ENCODE measurements at regions not wholly inside any gene's neighbourhood (a gene's known extent, or its start where the extent isn't known, plus 50 kb on each side); places are given as distances from the start of the nearest gene placed in this dataset.

- no peak for TF ChIP-seq POLR2A (IDR thresholded peaks at IDR 0.05; ENCODE audit: low read depth, low read length)
- no peak for DNase-seq (ENCODE audit: insufficient read length, low spot score)
- FAIRE-seq, result no peak
Observed at GRCh38 chr15:96578393-96578792, 247.9 kb downstream of the NR2F2 start.

DNA sequence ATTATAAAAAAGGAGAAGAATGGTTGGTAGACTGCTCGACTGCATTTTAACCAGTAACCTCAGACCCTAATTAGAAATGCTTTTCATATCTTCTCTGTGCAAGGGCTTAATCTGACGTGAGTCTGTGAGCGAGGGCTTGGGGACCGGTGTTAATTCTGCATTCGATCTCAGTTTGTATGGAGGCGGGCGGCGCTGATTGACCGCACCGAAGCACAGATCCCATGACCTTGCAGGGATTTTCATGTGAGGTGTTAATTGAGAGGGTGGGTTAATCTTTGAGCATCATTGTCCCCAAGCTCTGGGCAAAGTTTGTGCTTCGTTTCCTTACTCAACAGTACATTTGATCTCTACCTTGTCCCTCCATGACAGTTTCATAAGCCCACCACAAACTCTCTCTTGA lies 250.9 kb downstream of the NR2F2 start:
- no peak for TF ChIP-seq POLR2A (IDR thresholded peaks at IDR 0.05; ENCODE audit: low read depth, low read length)
- DNase-seq (ENCODE audit: insufficient read length, low spot score) (no peak), FAIRE-seq (no peak)

GRCh38 chr15:96582473-96582872 lies 252.0 kb downstream of the NR2F2 start:
- DNase-seq (ENCODE audit: insufficient read length, low spot score) (no peak), FAIRE-seq (no peak)
- TF ChIP-seq POLR2A (IDR thresholded peaks at IDR 0.05; ENCODE audit: low read depth, low read length), result no peak

DNA sequence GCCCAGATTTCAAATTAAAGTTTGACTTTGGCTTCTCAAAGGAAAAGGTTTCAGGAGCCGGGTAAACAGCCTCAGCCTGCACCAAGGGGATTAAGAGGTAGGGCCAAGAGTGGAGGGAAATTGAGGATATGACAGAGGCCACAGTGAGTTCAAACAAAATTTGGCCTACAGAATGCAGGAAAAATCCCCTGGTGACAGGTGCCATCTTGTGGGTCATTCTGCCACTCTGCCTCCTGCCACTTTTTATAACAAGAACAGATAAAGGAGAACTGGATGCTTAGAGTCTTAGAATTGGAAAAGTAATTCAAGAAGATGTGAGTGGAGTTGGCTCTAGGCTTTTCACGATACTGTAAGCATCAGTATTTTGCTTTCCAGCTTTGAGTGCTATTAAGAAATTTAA lies 253.2 kb downstream of the NR2F2 start:
- DNase-seq (ENCODE audit: insufficient read length, low spot score), result no peak
- no peak for TF ChIP-seq POLR2A (IDR thresholded peaks at IDR 0.05; ENCODE audit: low read depth, low read length)
- no peak for FAIRE-seq

DNA sequence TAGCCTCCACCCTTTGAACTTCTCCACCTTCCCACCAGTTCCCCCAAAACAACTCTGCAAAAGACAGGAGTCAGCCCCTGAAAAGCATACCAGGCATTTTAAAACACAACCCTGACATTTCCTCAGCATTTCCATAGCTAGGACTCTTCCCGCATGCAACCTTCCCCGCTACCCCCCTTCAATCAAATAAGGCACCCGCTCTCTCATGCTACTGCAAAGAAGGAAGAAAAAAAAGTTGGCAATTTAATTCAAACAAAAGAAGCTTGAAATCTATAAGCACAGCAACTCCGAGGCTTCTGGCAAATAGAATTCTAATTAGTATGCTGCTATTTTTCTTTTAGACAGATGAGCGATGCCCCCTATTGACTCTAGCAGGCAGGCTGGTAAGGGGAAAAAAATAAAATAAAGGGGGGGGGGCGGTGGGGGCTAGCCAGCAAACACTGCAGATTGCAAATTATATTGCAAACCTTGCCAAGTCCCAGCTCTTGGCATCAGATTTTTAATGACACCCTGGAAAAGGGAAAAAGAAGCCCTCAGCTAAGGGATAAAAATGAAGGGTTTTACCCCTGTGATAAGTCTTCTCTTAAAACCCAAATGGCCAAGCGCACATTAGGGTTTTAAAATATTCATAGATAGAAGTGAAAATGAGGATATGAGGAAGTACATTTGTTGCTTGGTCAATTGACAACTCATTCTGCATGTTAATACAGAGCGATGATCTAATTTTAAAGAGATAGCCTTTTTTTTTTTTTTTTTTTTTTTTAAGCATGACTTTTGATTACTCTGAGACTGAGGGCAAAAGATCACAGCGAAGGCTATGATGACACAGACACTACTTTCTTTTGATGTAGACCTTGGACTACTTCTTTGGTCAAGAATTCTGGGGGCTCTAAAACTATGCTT lies 255.2 kb downstream of the NR2F2 start:
- no peak for TF ChIP-seq POLR2A (IDR thresholded peaks at IDR 0.05; ENCODE audit: low read depth, low read length)
- no peak for DNase-seq (ENCODE audit: insufficient read length, low spot score)
- FAIRE-seq, result no peak

GRCh38 chr15:96586901-96587300 lies 256.4 kb downstream of the NR2F2 start:
- no peak for FAIRE-seq
- TF ChIP-seq POLR2A (IDR thresholded peaks at IDR 0.05; ENCODE audit: low read depth, low read length), result no peak
- no peak for DNase-seq (ENCODE audit: insufficient read length, low spot score)

DNA sequence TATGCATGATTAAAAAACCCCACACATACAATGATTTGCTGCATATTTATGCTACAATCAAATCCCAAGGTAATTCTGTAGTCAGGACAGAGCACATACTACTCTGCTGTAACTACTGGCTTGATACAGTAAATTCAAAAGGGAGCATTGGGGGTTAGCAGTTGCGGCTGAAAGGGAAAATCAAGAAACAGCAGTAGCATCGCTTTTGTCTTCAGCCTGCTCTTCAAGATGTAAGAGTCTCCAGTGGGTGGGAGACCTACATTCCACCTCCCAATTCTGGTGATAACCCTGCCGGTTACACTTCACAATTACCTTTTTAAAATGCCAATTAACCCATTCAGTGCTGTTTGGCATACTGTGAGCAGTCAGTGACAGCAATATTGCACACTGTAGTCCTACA lies 259.4 kb downstream of the NR2F2 start:
- no peak for TF ChIP-seq POLR2A (IDR thresholded peaks at IDR 0.05; ENCODE audit: low read depth, low read length)
- FAIRE-seq (no peak), DNase-seq (ENCODE audit: insufficient read length, low spot score) (no peak)

DNA sequence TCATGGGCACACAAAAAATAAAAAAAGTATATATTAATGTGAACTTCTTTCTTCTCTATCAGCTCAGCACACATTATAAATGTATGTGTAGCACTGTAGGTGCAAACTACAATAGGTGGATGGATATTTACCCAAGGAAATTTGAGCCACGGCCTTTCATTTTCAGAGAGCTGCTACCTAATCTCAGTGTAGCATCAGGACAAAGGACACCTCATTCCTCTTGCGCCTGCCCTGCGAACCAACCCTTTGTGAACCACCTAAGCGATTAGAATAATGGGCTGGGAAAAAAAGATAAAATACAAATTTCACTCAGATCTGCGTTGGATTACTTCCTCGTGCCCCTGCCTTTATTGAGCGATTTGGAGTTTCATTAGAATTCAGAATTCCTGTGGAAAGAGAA lies 263.2 kb downstream of the NR2F2 start:
- FAIRE-seq, result no peak
- TF ChIP-seq POLR2A (IDR thresholded peaks at IDR 0.05; ENCODE audit: low read depth, low read length), result no peak
- DNase-seq (ENCODE audit: insufficient read length, low spot score), result no peak

DNA sequence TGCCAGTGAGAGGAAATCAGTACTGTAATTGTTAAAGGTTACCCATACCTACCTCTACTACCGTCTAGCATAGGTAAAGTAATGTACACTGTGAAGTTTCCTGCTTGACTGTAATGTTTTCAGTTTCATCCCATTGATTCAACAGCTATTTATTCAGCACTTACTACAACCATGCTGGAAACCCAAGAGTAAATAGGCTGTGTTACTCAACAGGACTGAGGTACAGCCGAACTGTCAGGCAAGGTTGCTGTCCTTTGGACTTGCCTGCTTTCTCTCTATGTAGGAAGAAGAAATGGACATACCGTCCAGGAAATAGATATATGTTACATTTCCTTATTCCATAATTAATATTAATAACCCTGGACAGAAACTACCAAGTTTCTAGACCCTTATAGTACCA lies 265.5 kb downstream of the NR2F2 start:
- TF ChIP-seq POLR2A (IDR thresholded peaks at IDR 0.05; ENCODE audit: low read depth, low read length), result no peak
- FAIRE-seq, result no peak
- no peak for DNase-seq (ENCODE audit: insufficient read length, low spot score)

DNA sequence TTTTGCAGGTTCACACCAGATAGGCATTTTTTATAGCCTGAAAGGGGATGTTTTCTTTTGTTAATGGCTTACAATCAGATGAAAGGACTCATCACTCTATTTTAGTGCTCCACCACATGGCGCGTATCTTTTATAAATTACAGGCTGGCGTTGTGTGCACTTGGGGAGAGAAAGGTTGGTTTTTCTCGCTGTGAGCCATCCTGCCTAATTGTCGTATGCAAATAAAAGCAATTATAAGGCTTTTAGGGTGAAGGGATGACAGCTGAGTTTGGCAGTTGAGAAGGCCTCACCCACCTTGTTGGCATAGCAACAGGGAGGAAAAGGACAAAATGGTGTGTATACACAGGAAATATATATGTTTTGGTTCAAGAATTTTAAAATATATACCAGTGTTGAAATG lies 268.0 kb downstream of the NR2F2 start:
- FAIRE-seq (no peak), DNase-seq (ENCODE audit: insufficient read length, low spot score) (no peak)
- no peak for TF ChIP-seq POLR2A (IDR thresholded peaks at IDR 0.05; ENCODE audit: low read depth, low read length)

- no peak for TF ChIP-seq POLR2A (IDR thresholded peaks at IDR 0.05; ENCODE audit: low read depth, low read length)
- FAIRE-seq, result no peak
- no peak for DNase-seq (ENCODE audit: insufficient read length, low spot score)
Observed at GRCh38 chr15:96599268-96599667, 268.8 kb downstream of the NR2F2 start.

- TF ChIP-seq POLR2A (IDR thresholded peaks at IDR 0.05; ENCODE audit: low read depth, low read length), result no peak
- FAIRE-seq (no peak), DNase-seq (ENCODE audit: insufficient read length, low spot score) (no peak)
Observed at GRCh38 chr15:96600350-96600749, 269.9 kb downstream of the NR2F2 start.

- no peak for DNase-seq (ENCODE audit: insufficient read length, low spot score)
- TF ChIP-seq POLR2A (IDR thresholded peaks at IDR 0.05; ENCODE audit: low read depth, low read length), result no peak
- no peak for FAIRE-seq
Observed at GRCh38 chr15:96606617-96607016, 276.1 kb downstream of the NR2F2 start.

DNA sequence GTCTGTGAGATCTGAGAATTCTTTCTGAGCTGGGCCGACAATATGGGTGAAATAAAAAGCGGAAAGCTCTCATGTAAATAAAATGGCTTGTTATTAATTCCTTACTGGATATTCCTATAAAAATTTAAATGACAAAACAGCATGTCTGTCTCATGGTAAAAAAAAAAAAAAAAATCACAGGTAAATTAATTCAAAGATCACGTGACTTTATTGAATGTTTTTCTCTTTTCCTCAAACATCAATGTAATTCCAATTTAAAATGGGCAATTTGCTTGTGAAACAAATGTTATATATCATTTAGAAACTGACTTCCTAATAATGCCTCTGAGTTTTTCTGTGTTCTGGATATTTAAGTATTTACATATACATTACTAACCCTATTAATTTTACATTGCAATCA lies 280.3 kb downstream of the NR2F2 start:
- no peak for TF ChIP-seq POLR2A (IDR thresholded peaks at IDR 0.05; ENCODE audit: low read depth, low read length)
- no peak for FAIRE-seq
- DNase-seq (ENCODE audit: insufficient read length, low spot score), result no peak

- DNase-seq (ENCODE audit: insufficient read length, low spot score), result no peak
- FAIRE-seq, result no peak
- no peak for TF ChIP-seq POLR2A (IDR thresholded peaks at IDR 0.05; ENCODE audit: low read depth, low read length)
Observed at GRCh38 chr15:96612917-96613316, 282.4 kb downstream of the NR2F2 start.

All from H54 (cell line).